ENCODE measurements at regions not wholly inside any gene's neighbourhood (a gene's known extent, or its start where the extent isn't known, plus 50 kb on each side); places are given as distances from the start of the nearest gene placed in this dataset.

DNA sequence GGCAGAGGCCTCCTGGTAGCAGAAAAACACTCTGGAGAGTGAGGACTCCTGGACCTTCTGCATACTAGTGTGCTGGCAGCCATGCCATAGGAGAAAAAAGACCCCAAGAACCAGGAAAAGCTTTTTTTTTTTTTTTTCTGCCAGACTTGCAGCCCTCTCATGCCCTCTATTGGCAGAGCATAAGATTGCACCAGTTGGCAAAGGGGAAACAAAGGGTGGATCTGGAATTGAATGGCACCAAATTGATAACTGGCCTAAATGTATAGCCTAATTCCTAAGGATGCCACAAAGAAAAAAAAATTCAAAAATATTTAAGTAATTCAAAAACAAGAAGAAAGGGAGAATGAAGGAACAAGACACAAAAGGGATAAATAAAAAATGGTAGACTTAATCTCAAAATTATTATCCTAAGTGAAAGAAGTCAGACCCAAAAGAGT, 112.5 kb upstream of the GHITM start:
- Histone ChIP-seq H2BK12ac (ENCODE audit: low read depth, low read length) (0 out of 2 replicates have a peak overlapping the region, but pooled peaks have one; percentile 43), H3K9ac (replicated peaks in 1 of 4; ENCODE audit: extremely low read depth in 1 of 4, low read depth in 3 of 4, low read length in 3 of 4) (no peak overlapping the region), H3K4me2 (ENCODE audit: insufficient read depth in 1 of 2, low read depth in 2 of 2, low read length in 2 of 2) (no peak overlapping the region), H4K5ac (ENCODE audit: insufficient read length, low read depth, low read length) (no peak overlapping the region), H2BK120ac (replicated peaks; ENCODE audit: low read depth, low read length) (no peak overlapping the region), H3K23ac (ENCODE audit: insufficient read length) (no peak overlapping the region), H3K4ac (replicated peaks; ENCODE audit: insufficient read length, low read depth, low read length) (no peak overlapping the region), H3K4me1 (replicated peaks in 1 of 4; ENCODE audit: control insufficient read depth in 3 of 4, insufficient read depth in 4 of 4, low read length in 3 of 4) (no peaks in the 10 kb centered on the region), H2BK20ac (ENCODE audit: low read length) (no peak overlapping the region), H3K79me2 (ENCODE audit: control insufficient read depth in 1 of 2, insufficient read depth in 2 of 2, low read length in 2 of 2) (no peaks in the 10 kb centered on the region), H4K91ac (replicated peaks; ENCODE audit: insufficient read length, low read length) (no peak overlapping the region), H4K20me1 (replicated peaks in 1 of 2; ENCODE audit: control insufficient read depth in 1 of 2, insufficient read depth in 2 of 2, low read length in 2 of 2) (no peaks in the 10 kb centered on the region), H4K8ac (ENCODE audit: extremely low read depth, insufficient read depth, low read length) (no peak overlapping the region), H3K56ac (replicated peaks; ENCODE audit: insufficient read length, low read depth, low read length) (no peak overlapping the region), H3K4me3 (ENCODE audit: extremely low read depth in 1 of 4, insufficient read depth in 2 of 4, low read depth in 3 of 4, low read length in 4 of 4) (no peak overlapping the region), H3K79me1 (ENCODE audit: low read depth, low read length) (no peaks in the 10 kb centered on the region), H3K23me2 (ENCODE audit: low read depth, low read length) (no peaks in the 10 kb centered on the region), H3K27ac (ENCODE audit: low read depth, low read length) (no peak overlapping the region), H3K14ac (ENCODE audit: insufficient read length) (no peak overlapping the region), H2AFZ (ENCODE audit: low read length) (peak overlapping the region; percentile 96), H2BK15ac (ENCODE audit: low read length) (no peak overlapping the region), H3K27me3 (replicated peaks in 1 of 4; ENCODE audit: control insufficient read depth in 3 of 4, extremely low read depth in 1 of 4, insufficient read depth in 3 of 4, low read length in 3 of 4) (no peaks in the 10 kb centered on the region; a peak in 1 of 7 replicates), H3K18ac (ENCODE audit: extremely low read depth, low read length) (no peak overlapping the region), H3K36me3 (ENCODE audit: control insufficient read depth in 2 of 4, insufficient read depth in 4 of 4, low read length in 3 of 4) (no peaks in the 10 kb centered on the region), H2BK5ac (ENCODE audit: low read depth, low read length) (no peak overlapping the region), H3K9me3 (ENCODE audit: insufficient read depth in 2 of 2, low read depth in 1 of 2, low read length in 1 of 2) (no peaks in the 10 kb centered on the region), H2AK5ac (ENCODE audit: low read depth, low read length) (no peak overlapping the region)
- CTCF ChIA-PET (ENCODE audit: partially characterized antibody), result interaction anchor here (0.6 to 3.2 kb wide), 29 partner anchors 9 to 1900 kb away, joined by 3 to 18 read pairs (median 4); no protein-coding TSS in a partner anchor
- FAIRE-seq (peak; percentile 13), DNase-seq (ENCODE audit: low read depth in 1 of 2, low spot score in 2 of 2) (peak in 1 of 2 experiments; percentile 68)
- POLR2A ChIA-PET (ENCODE audit: partially characterized antibody), result no interaction called here
- TF ChIP-seq SAP30 (IDR thresholded peaks at IDR 0.05; ENCODE audit: insufficient read depth, insufficient replicate concordance, low read length), result no peak
